HG02970 (cell line): ENCODE measurements at regions not wholly inside any gene's neighbourhood (a gene's known extent, or its start where the extent isn't known, plus 50 kb on each side); places are given as distances from the start of the nearest gene placed in this dataset.

ENCODE experiments used
- ATAC-seq: cut with Tn5 transposase; IDR thresholded peaks from one replicate; pipeline ENCODE4 v1.9.1; 2021; ENCODE audit warnings: mild to moderate bottlenecking, moderate library complexity, moderate number of reproducible peaks; ENCODE audit not compliant: unreplicated experiment, low FRiP score

- ATAC-seq = no peak
Observed at GRCh38 chr6:90780778-90781177, 193.9 kb upstream of the MAP3K7 start.

- no peak for ATAC-seq
Observed at GRCh38 chr6:90780141-90780540, 193.3 kb upstream of the MAP3K7 start.

- ATAC-seq = no peak
Observed at GRCh38 chr6:90778417-90779203, 191.7 kb upstream of the MAP3K7 start.

GRCh38 chr6:90770778-90771177 is 183.9 kb upstream of the MAP3K7 start:
- no peak for ATAC-seq

GRCh38 chr6:90765895-90766294 is 179.0 kb upstream of the MAP3K7 start:
- ATAC-seq = no peak

- no peak for ATAC-seq
Observed at GRCh38 chr6:90765491-90765890, 178.6 kb upstream of the MAP3K7 start.

GRCh38 chr6:90764001-90764400 is 177.1 kb upstream of the MAP3K7 start:
- no peak for ATAC-seq

GRCh38 chr6:90759664-90760063 is 172.8 kb upstream of the MAP3K7 start:
- no peak for ATAC-seq

GRCh38 chr6:90758741-90759140 is 171.9 kb upstream of the MAP3K7 start:
- ATAC-seq = no peak

- ATAC-seq = no peak
Observed at GRCh38 chr6:90753820-90754643, 167.2 kb upstream of the MAP3K7 start.

- ATAC-seq = no peak
Observed at GRCh38 chr6:90739802-90740201, 152.9 kb upstream of the MAP3K7 start.

GRCh38 chr6:90739339-90739738 is 152.5 kb upstream of the MAP3K7 start:
- ATAC-seq = no peak

- peak; percentile 89 for ATAC-seq
Observed at GRCh38 chr6:90730151-90730673, 143.3 kb upstream of the MAP3K7 start.

- no peak for ATAC-seq
Observed at GRCh38 chr6:90729057-90729456, 142.2 kb upstream of the MAP3K7 start.

- no peak for ATAC-seq
Observed at GRCh38 chr6:90722648-90723047, 135.8 kb upstream of the MAP3K7 start.

- no peak for ATAC-seq
Observed at GRCh38 chr6:90720404-90720803, 133.5 kb upstream of the MAP3K7 start.

GRCh38 chr6:90719321-90720195 is 132.7 kb upstream of the MAP3K7 start:
- ATAC-seq = no peak

- ATAC-seq = no peak
Observed at GRCh38 chr6:90716376-90716775, 129.5 kb upstream of the MAP3K7 start.

GRCh38 chr6:90715093-90715655 is 128.3 kb upstream of the MAP3K7 start:
- ATAC-seq = no peak

- ATAC-seq = no peak
Observed at GRCh38 chr6:90714319-90714718, 127.4 kb upstream of the MAP3K7 start.
